ENCODE measurements at regions not wholly inside any gene's neighbourhood (a gene's known extent, or its start where the extent isn't known, plus 50 kb on each side); places are given as distances from the start of the nearest gene placed in this dataset.

DNA sequence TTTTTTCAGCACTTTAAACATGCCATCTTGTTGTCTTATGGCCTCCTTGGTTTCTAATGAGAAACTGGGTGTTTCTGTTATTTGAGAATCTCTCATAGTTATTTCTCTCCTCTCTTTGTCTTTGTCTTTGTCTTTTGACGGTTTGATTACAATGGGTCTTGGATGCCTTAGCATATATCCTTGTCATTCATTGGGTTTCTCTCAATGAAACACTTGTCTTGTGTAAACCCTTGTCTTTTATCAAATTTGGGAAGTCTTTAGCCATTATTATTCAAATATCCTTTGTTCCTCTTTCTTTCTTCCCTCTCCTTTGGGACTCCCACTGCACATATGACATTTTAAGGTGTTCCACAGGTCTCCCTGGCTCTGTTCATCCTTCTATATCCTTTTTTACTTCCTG lies 373.5 kb upstream of the TBX3 start:
- Histone ChIP-seq H3K4me1 (ENCODE audit: insufficient read depth, low read length) (peaks cover 17% of the 10 kb centered on the region), H3F3A (ENCODE audit: low read length, unreplicated experiment) (no peaks in the 10 kb centered on the region), H3K79me2 (ENCODE audit: low read length) (no peaks in the 10 kb centered on the region), H3K36me3 (ENCODE audit: low read depth, low read length) (no peaks in the 10 kb centered on the region), H4K20me1 (ENCODE audit: low read length) (no peaks in the 10 kb centered on the region), H2AFZ (ENCODE audit: low read length) (no peak overlapping the region), H3K9me3 (ENCODE audit: low read length) (no peaks in the 10 kb centered on the region), H3K9ac (ENCODE audit: low read length) (no peak overlapping the region), H3K4me3 (ENCODE audit: low read length) (no peak overlapping the region), H3K27me3 (ENCODE audit: low read length) (no peaks in the 10 kb centered on the region), H3K4me2 (ENCODE audit: low read length) (no peak overlapping the region), H3K27ac (ENCODE audit: low read length) (no peak overlapping the region), H3K9me2 (replicated peaks; ENCODE audit: low read length) (no peaks in the 10 kb centered on the region)
- intact Hi-C loops (cut with micrococcal nuclease): no loop called here
- ChIA-PET POLR2A (ENCODE audit: unreplicated experiment) (no interaction called here), CTCF (no interaction called here)
- no peak for DNase-seq
- no TSS peak for BruUV-seq (replicated peaks)
- ATAC-seq: no peak
- TF ChIP-seq EZH2phosphoT487 (IDR thresholded peaks at IDR 0.05; ENCODE audit: borderline replicate concordance, low read length): no peak
- no peak for TF ChIP-seq EZH2 (IDR thresholded peaks at IDR 0.05; ENCODE audit: low read length, unreplicated experiment)
- TF ChIP-seq, protein P1, sequence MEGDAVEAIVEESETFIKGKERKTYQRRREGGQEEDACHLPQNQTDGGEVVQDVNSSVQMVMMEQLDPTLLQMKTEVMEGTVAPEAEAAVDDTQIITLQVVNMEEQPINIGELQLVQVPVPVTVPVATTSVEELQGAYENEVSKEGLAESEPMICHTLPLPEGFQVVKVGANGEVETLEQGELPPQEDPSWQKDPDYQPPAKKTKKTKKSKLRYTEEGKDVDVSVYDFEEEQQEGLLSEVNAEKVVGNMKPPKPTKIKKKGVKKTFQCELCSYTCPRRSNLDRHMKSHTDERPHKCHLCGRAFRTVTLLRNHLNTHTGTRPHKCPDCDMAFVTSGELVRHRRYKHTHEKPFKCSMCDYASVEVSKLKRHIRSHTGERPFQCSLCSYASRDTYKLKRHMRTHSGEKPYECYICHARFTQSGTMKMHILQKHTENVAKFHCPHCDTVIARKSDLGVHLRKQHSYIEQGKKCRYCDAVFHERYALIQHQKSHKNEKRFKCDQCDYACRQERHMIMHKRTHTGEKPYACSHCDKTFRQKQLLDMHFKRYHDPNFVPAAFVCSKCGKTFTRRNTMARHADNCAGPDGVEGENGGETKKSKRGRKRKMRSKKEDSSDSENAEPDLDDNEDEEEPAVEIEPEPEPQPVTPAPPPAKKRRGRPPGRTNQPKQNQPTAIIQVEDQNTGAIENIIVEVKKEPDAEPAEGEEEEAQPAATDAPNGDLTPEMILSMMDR (conservative IDR thresholded peaks at IDR 0.05; ENCODE audit: low read depth, low read length): no peak

DNA sequence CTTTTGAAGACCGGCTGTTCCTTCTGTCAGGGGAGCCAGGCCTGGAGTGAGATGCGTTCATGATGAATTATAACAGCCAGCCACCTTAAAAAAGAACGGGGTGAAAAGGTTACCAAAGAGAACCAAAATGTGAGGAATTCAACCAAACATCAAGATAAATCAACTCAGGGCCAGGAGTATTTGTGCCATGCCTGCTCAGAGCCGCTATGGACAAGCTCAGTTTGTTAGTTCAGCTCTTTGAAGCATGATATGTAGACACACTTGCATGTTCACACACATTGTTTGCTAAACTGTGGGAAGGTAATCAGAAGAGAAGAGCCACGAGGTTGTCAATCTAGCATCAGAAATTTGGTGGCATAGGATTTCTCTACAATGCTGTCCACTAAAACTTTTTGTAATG lies 367.4 kb upstream of the TBX3 start:
- DNase-seq (no peak), ATAC-seq (no peak)
- H3K4me3 ChIP-seq (ENCODE audit: low read length): no peak overlapping the region
- intact Hi-C loops (cut with micrococcal nuclease): no loop called here
- H3K79me2 ChIP-seq (ENCODE audit: low read length): no peaks in the 10 kb centered on the region
- no peak overlapping the region for H2AFZ ChIP-seq (ENCODE audit: low read length)
- H4K20me1 ChIP-seq (ENCODE audit: low read length): no peaks in the 10 kb centered on the region
- no peaks in the 10 kb centered on the region for H3K9me3 ChIP-seq (ENCODE audit: low read length)
- ChIA-PET CTCF (interaction anchor here (0.7 kb wide), 1 partner anchor 155 kb away, joined by 3 read pairs; no protein-coding TSS in a partner anchor), POLR2A (ENCODE audit: unreplicated experiment) (no interaction called here)
- no peak overlapping the region for H3K9ac ChIP-seq (ENCODE audit: low read length)
- no TSS peak for BruUV-seq (replicated peaks)
- no peaks in the 10 kb centered on the region for H3K27me3 ChIP-seq (ENCODE audit: low read length)
- TF ChIP-seq EZH2 (IDR thresholded peaks at IDR 0.05; ENCODE audit: low read length, unreplicated experiment): no peak
- TF ChIP-seq EZH2phosphoT487 (IDR thresholded peaks at IDR 0.05; ENCODE audit: borderline replicate concordance, low read length): no peak
- TF ChIP-seq, protein P1 (conservative IDR thresholded peaks at IDR 0.05; ENCODE audit: low read depth, low read length): no peak
- H3K9me2 ChIP-seq (replicated peaks; ENCODE audit: low read length): no peaks in the 10 kb centered on the region
- H3K4me1 ChIP-seq (ENCODE audit: insufficient read depth, low read length): no peaks in the 10 kb centered on the region
- H3K27ac ChIP-seq (ENCODE audit: low read length): no peak overlapping the region
- no peaks in the 10 kb centered on the region for H3K36me3 ChIP-seq (ENCODE audit: low read depth, low read length)
- H3K4me2 ChIP-seq (ENCODE audit: low read length): no peak overlapping the region
- no peaks in the 10 kb centered on the region for H3F3A ChIP-seq (ENCODE audit: low read length, unreplicated experiment)

DNA sequence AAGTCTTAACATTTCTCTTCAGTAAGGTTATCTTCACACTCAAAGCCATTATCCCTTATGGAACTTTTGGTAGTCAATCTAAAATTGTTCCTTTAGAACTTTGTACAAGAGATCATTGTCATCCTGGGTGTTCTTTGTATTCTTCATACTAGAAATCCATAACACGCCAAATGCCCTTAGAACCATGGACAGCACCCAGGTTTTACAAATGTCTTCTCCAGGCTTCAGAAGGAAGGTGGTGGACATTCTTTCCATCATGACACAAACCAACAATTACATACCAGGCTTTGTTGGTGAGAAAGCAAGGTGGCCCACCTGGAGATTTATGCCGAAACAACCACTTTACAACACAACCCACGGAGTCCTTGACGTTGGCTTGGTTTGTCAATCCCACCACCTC lies 365.6 kb upstream of the TBX3 start:
- Histone ChIP-seq H3K4me3 (ENCODE audit: low read length) (no peak overlapping the region), H3K36me3 (ENCODE audit: low read depth, low read length) (no peaks in the 10 kb centered on the region), H3K79me2 (ENCODE audit: low read length) (no peaks in the 10 kb centered on the region), H4K20me1 (ENCODE audit: low read length) (no peaks in the 10 kb centered on the region), H2AFZ (ENCODE audit: low read length) (no peak overlapping the region), H3K9me3 (ENCODE audit: low read length) (no peaks in the 10 kb centered on the region), H3K27ac (ENCODE audit: low read length) (no peak overlapping the region), H3K9ac (ENCODE audit: low read length) (no peak overlapping the region), H3K27me3 (ENCODE audit: low read length) (no peaks in the 10 kb centered on the region), H3K4me2 (ENCODE audit: low read length) (no peak overlapping the region), H3K4me1 (ENCODE audit: insufficient read depth, low read length) (no peaks in the 10 kb centered on the region), H3K9me2 (replicated peaks; ENCODE audit: low read length) (no peaks in the 10 kb centered on the region), H3F3A (ENCODE audit: low read length, unreplicated experiment) (no peaks in the 10 kb centered on the region)
- ATAC-seq: no peak
- intact Hi-C loops (cut with micrococcal nuclease): no loop called here
- DNase-seq: peak; percentile 13
- CTCF ChIA-PET: no interaction called here
- TF ChIP-seq, protein P1 (conservative IDR thresholded peaks at IDR 0.05; ENCODE audit: low read depth, low read length): no peak
- no peak for TF ChIP-seq EZH2 (IDR thresholded peaks at IDR 0.05; ENCODE audit: low read length, unreplicated experiment)
- no peak for TF ChIP-seq EZH2phosphoT487 (IDR thresholded peaks at IDR 0.05; ENCODE audit: borderline replicate concordance, low read length)
- BruUV-seq (replicated peaks): no TSS peak
- POLR2A ChIA-PET (ENCODE audit: unreplicated experiment): interaction anchor here (0.6 kb wide), 1 partner anchor 97 kb away, joined by 4 read pairs; no protein-coding TSS in a partner anchor
